ENCODE measurements at regions not wholly inside any gene's neighbourhood (a gene's known extent, or its start where the extent isn't known, plus 50 kb on each side); places are given as distances from the start of the nearest gene placed in this dataset.

GRCh38 chr14:98847521-98848468 lies 424.2 kb downstream of the BCL11B start:
- H3K36me3 ChIP-seq (ENCODE audit: low read depth): no peaks in the 10 kb centered on the region
- H3K9me3 ChIP-seq (ENCODE audit: severe bottlenecking): no peaks in the 10 kb centered on the region
- H3K27me3 ChIP-seq (ENCODE audit: insufficient read depth, poor library complexity, severe bottlenecking): no peaks in the 10 kb centered on the region
- H3K4me1 ChIP-seq (ENCODE audit: insufficient read depth, poor library complexity, severe bottlenecking): no peaks in the 10 kb centered on the region
- no peak for ATAC-seq (ENCODE audit: low read depth)
- H3K4me3 ChIP-seq (ENCODE audit: severe bottlenecking): no peak overlapping the region
- TF ChIP-seq CTCF (IDR thresholded peaks at IDR 0.05; ENCODE audit: poor library complexity, severe bottlenecking): no peak
- no peak overlapping the region for H3K27ac ChIP-seq (ENCODE audit: poor library complexity, severe bottlenecking)
- no peak for DNase-seq (ENCODE audit: low spot score)

GRCh38 chr14:98853063-98853729 lies 418.8 kb downstream of the BCL11B start:
- Histone ChIP-seq H3K4me3 (ENCODE audit: severe bottlenecking) (no peak overlapping the region), H3K27ac (ENCODE audit: poor library complexity, severe bottlenecking) (no peak overlapping the region), H3K27me3 (ENCODE audit: insufficient read depth, poor library complexity, severe bottlenecking) (no peaks in the 10 kb centered on the region), H3K36me3 (ENCODE audit: low read depth) (no peaks in the 10 kb centered on the region), H3K4me1 (ENCODE audit: insufficient read depth, poor library complexity, severe bottlenecking) (no peaks in the 10 kb centered on the region), H3K9me3 (ENCODE audit: severe bottlenecking) (no peaks in the 10 kb centered on the region)
- no peak for ATAC-seq (ENCODE audit: low read depth)
- no peak for DNase-seq (ENCODE audit: low spot score)
- no peak for TF ChIP-seq CTCF (IDR thresholded peaks at IDR 0.05; ENCODE audit: poor library complexity, severe bottlenecking)

- H3K4me1 ChIP-seq (ENCODE audit: insufficient read depth, poor library complexity, severe bottlenecking): no peaks in the 10 kb centered on the region
- no peak for DNase-seq (ENCODE audit: low spot score)
- TF ChIP-seq CTCF (IDR thresholded peaks at IDR 0.05; ENCODE audit: poor library complexity, severe bottlenecking): no peak
- H3K27me3 ChIP-seq (ENCODE audit: insufficient read depth, poor library complexity, severe bottlenecking): no peaks in the 10 kb centered on the region
- ATAC-seq (ENCODE audit: low read depth): no peak
- no peak overlapping the region for H3K4me3 ChIP-seq (ENCODE audit: severe bottlenecking)
- no peak overlapping the region for H3K27ac ChIP-seq (ENCODE audit: poor library complexity, severe bottlenecking)
- H3K36me3 ChIP-seq (ENCODE audit: low read depth): no peaks in the 10 kb centered on the region
- no peaks in the 10 kb centered on the region for H3K9me3 ChIP-seq (ENCODE audit: severe bottlenecking)
Measured at GRCh38 chr14:98855926-98856715, 415.9 kb downstream of the BCL11B start.

- ATAC-seq (ENCODE audit: low read depth): no peak
Measured at GRCh38 chr14:98858158-98858557, 413.8 kb downstream of the BCL11B start.

More at GRCh38 chr14:98858158-98858557, 413.8 kb downstream of the BCL11B start:
- no peaks in the 10 kb centered on the region for H3K36me3 ChIP-seq (ENCODE audit: low read depth)
- no peak for TF ChIP-seq CTCF (IDR thresholded peaks at IDR 0.05; ENCODE audit: poor library complexity, severe bottlenecking)
- no peak overlapping the region for H3K27ac ChIP-seq (ENCODE audit: poor library complexity, severe bottlenecking)
- no peaks in the 10 kb centered on the region for H3K27me3 ChIP-seq (ENCODE audit: insufficient read depth, poor library complexity, severe bottlenecking)
- no peaks in the 10 kb centered on the region for H3K4me1 ChIP-seq (ENCODE audit: insufficient read depth, poor library complexity, severe bottlenecking)
- H3K9me3 ChIP-seq (ENCODE audit: severe bottlenecking): no peaks in the 10 kb centered on the region
- DNase-seq (ENCODE audit: low spot score): no peak
- H3K4me3 ChIP-seq (ENCODE audit: severe bottlenecking): no peak overlapping the region

All from RWPE2 (cell line).